ENCODE measurements at regions not wholly inside any gene's neighbourhood (a gene's known extent, or its start where the extent isn't known, plus 50 kb on each side); places are given as distances from the start of the nearest gene placed in this dataset.

DNA sequence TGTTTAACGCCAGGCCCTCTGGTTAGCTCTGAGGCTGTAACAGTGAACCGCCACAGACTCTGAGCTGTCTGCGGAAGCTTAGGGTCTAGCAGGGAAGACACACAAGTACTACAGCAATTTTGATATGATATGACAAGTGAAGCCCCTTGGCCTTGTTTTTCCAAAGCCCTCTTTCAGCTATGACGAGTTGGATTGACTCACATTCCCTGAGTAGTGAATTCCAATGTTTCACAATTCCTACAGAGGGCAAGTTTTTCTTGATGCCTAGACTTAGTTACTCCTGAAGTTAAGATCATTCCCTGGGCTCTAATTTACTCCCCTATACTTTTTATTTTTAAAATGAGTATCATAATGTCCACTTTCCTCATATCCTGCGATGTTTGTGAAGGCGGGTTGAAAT is 53.3 kb upstream of the CISTR start:
- no peak for TF ChIP-seq TAF1 (IDR thresholded peaks at IDR 0.05; ENCODE audit: low read depth)
- no peak for TF ChIP-seq YY1 (IDR thresholded peaks at IDR 0.05; ENCODE audit: low read depth)
- TF ChIP-seq RAD21 (IDR thresholded peaks at IDR 0.05; ENCODE audit: low read depth) = no peak
- TF ChIP-seq TEAD4 (IDR thresholded peaks at IDR 0.05) = no peak
- TF ChIP-seq, protein P1, sequence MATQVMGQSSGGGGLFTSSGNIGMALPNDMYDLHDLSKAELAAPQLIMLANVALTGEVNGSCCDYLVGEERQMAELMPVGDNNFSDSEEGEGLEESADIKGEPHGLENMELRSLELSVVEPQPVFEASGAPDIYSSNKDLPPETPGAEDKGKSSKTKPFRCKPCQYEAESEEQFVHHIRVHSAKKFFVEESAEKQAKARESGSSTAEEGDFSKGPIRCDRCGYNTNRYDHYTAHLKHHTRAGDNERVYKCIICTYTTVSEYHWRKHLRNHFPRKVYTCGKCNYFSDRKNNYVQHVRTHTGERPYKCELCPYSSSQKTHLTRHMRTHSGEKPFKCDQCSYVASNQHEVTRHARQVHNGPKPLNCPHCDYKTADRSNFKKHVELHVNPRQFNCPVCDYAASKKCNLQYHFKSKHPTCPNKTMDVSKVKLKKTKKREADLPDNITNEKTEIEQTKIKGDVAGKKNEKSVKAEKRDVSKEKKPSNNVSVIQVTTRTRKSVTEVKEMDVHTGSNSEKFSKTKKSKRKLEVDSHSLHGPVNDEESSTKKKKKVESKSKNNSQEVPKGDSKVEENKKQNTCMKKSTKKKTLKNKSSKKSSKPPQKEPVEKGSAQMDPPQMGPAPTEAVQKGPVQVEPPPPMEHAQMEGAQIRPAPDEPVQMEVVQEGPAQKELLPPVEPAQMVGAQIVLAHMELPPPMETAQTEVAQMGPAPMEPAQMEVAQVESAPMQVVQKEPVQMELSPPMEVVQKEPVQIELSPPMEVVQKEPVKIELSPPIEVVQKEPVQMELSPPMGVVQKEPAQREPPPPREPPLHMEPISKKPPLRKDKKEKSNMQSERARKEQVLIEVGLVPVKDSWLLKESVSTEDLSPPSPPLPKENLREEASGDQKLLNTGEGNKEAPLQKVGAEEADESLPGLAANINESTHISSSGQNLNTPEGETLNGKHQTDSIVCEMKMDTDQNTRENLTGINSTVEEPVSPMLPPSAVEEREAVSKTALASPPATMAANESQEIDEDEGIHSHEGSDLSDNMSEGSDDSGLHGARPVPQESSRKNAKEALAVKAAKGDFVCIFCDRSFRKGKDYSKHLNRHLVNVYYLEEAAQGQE (IDR thresholded peaks at IDR 0.05; ENCODE audit: low read depth) = no peak
- TF ChIP-seq CEBPB (IDR thresholded peaks at IDR 0.05) = no peak
- TF ChIP-seq MAX (IDR thresholded peaks at IDR 0.05) = no peak
- TF ChIP-seq NFIC (IDR thresholded peaks at IDR 0.05) = no peak

Data from Ishikawa (cell line).